ENCODE measurements at regions not wholly inside any gene's neighbourhood (a gene's known extent, or its start where the extent isn't known, plus 50 kb on each side); places are given as distances from the start of the nearest gene placed in this dataset.
A peak's percentile ranks its signal among the peaks of the same experiment; 100 is the strongest.

- peak; percentile 74 for TF ChIP-seq CTCF (IDR thresholded peaks at IDR 0.05; ENCODE audit: low read depth, low read length, missing control alignments)
- no peak overlapping the region for H3K4me3 ChIP-seq (replicated peaks; ENCODE audit: low read depth, low read length)
- DNase-seq (ENCODE audit: extremely low read depth, low read depth), result peak; percentile 12
Measured at GRCh38 chr13:80979035-80979641, 638.2 kb upstream of the SPRY2 start.

DNA sequence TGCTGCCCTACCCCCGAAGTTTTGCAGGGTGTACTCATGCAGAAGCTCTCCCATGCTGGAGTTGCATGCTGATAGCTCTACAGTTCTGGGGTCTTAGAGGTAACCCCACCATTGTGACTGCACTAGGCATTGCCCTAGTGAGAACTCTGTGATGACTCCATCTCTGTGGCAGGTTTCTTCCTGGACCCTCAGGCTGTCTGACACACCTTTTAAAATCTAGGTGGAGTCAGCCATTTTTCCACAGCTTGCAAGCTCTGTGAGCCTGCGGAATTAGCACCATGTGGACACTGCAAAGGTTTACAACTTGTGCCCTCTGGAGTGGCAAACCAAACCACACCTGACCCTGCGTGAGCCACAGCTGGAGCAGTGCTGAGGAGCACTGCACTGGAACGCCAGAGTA, 636.2 kb upstream of the SPRY2 start:
- no peak for TF ChIP-seq CTCF (IDR thresholded peaks at IDR 0.05; ENCODE audit: low read depth, low read length, missing control alignments)
- no peak overlapping the region for H3K4me3 ChIP-seq (replicated peaks; ENCODE audit: low read depth, low read length)
- DNase-seq (ENCODE audit: extremely low read depth, low read depth), result no peak

GRCh38 chr13:80975903-80976302, 635.0 kb upstream of the SPRY2 start:
- DNase-seq (ENCODE audit: extremely low read depth, low read depth), result no peak
- TF ChIP-seq CTCF (IDR thresholded peaks at IDR 0.05; ENCODE audit: low read depth, low read length, missing control alignments), result no peak
- no peak overlapping the region for H3K4me3 ChIP-seq (replicated peaks; ENCODE audit: low read depth, low read length)

GRCh38 chr13:80973721-80974120, 632.8 kb upstream of the SPRY2 start:
- DNase-seq (ENCODE audit: extremely low read depth, low read depth), result no peak
- H3K4me3 ChIP-seq (replicated peaks; ENCODE audit: low read depth, low read length), result no peak overlapping the region
- no peak for TF ChIP-seq CTCF (IDR thresholded peaks at IDR 0.05; ENCODE audit: low read depth, low read length, missing control alignments)

GRCh38 chr13:80972857-80973478, 632.0 kb upstream of the SPRY2 start:
- no peak overlapping the region for H3K4me3 ChIP-seq (replicated peaks; ENCODE audit: low read depth, low read length)
- TF ChIP-seq CTCF (IDR thresholded peaks at IDR 0.05; ENCODE audit: low read depth, low read length, missing control alignments), result no peak
- DNase-seq (ENCODE audit: extremely low read depth, low read depth), result no peak

DNA sequence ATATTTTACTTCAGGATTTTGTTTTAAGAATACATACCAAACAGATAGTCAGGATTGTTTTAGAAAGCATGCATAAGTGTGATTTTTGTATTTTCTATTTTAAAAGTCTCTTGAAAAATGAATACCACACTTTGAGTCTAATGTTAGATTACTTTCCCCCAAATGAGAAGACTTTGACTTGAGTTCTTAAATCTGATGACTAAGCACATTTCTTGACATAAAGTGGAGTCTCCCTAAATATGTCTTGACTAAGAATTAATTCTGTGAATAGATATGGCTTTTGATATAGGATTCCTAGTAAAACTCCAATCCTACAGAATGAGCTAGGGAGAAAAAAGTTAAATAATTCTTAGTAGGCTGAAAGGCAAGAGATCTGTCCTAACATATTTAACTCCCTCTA, 624.2 kb upstream of the SPRY2 start:
- no peak for DNase-seq (ENCODE audit: extremely low read depth, low read depth)
- no peak for TF ChIP-seq CTCF (IDR thresholded peaks at IDR 0.05; ENCODE audit: low read depth, low read length, missing control alignments)
- H3K4me3 ChIP-seq (replicated peaks; ENCODE audit: low read depth, low read length), result no peak overlapping the region

DNA sequence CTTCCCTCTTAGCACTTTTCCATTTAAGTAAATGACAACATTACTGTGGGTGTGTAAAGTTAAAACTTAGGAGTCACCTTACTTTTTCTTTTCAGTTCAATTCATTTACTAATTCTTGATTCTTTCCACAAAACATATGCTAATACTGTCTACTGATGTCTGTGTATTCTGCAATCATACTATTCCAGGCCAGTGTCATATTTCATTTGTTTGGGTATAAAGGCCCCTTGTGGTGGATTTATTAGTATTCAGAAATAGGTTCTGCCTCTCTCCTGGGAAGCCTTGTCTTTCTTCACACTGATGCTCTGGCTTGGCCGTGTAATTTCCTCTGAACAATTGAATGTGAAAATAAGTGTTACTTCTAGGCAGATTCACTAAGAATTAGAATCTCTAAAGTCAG, 621.9 kb upstream of the SPRY2 start:
- no peak for DNase-seq (ENCODE audit: extremely low read depth, low read depth)
- TF ChIP-seq CTCF (IDR thresholded peaks at IDR 0.05; ENCODE audit: low read depth, low read length, missing control alignments), result no peak
- H3K4me3 ChIP-seq (replicated peaks; ENCODE audit: low read depth, low read length), result no peak overlapping the region
